ENCODE measurements at regions not wholly inside any gene's neighbourhood (a gene's known extent, or its start where the extent isn't known, plus 50 kb on each side); places are given as distances from the start of the nearest gene placed in this dataset.

DNA sequence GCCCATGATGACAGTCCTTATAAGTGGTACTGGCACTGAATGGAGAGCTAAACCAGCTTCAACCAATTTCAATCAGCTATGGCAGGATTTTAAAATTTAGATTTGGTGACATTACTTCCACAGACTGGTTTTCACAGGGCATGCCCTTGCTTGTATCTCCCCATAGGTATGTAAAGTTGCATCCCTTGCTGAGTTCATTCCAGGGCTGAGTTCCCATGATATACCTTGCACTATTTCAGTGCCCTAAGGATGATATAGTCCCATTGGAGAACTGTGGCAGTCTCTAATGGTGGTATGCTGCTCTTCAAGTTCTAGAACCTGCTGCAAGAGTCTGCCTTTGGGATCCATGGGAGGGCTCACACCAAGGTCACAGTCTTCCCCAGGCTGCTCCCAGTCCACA lies 232.7 kb upstream of the MOCS1 start:
- H4K20me1 ChIP-seq (ENCODE audit: insufficient read depth, low read length): no peaks in the 10 kb centered on the region
- H3K4me3 ChIP-seq (ENCODE audit: low read length): no peak overlapping the region
- H3K9ac ChIP-seq (ENCODE audit: low read length): no peak overlapping the region
- H3K4me2 ChIP-seq (ENCODE audit: low read length): no peak overlapping the region
- H2AFZ ChIP-seq (ENCODE audit: low read depth, low read length): no peak overlapping the region
- no peaks in the 10 kb centered on the region; the same call in 1 of the 2 replicates for H3K9me3 ChIP-seq (ENCODE audit: insufficient read depth, low read length)
- TF ChIP-seq, protein P1, sequence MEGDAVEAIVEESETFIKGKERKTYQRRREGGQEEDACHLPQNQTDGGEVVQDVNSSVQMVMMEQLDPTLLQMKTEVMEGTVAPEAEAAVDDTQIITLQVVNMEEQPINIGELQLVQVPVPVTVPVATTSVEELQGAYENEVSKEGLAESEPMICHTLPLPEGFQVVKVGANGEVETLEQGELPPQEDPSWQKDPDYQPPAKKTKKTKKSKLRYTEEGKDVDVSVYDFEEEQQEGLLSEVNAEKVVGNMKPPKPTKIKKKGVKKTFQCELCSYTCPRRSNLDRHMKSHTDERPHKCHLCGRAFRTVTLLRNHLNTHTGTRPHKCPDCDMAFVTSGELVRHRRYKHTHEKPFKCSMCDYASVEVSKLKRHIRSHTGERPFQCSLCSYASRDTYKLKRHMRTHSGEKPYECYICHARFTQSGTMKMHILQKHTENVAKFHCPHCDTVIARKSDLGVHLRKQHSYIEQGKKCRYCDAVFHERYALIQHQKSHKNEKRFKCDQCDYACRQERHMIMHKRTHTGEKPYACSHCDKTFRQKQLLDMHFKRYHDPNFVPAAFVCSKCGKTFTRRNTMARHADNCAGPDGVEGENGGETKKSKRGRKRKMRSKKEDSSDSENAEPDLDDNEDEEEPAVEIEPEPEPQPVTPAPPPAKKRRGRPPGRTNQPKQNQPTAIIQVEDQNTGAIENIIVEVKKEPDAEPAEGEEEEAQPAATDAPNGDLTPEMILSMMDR (IDR thresholded peaks at IDR 0.05; ENCODE audit: low read depth, low read length): no peak
- TF ChIP-seq EZH2phosphoT487 (IDR thresholded peaks at IDR 0.05; ENCODE audit: low read depth): no peak
- H3K79me2 ChIP-seq (ENCODE audit: low read length): no peaks in the 10 kb centered on the region
- H3K27ac ChIP-seq (ENCODE audit: low read length): no peak overlapping the region
- no peaks in the 10 kb centered on the region for H3K36me3 ChIP-seq (replicated peaks; ENCODE audit: low read depth, low read length)
- no peaks in the 10 kb centered on the region for H3K27me3 ChIP-seq (ENCODE audit: low read depth, low read length)
- H3K4me1 ChIP-seq (ENCODE audit: low read length): peaks cover 12% of the 10 kb centered on the region

DNA sequence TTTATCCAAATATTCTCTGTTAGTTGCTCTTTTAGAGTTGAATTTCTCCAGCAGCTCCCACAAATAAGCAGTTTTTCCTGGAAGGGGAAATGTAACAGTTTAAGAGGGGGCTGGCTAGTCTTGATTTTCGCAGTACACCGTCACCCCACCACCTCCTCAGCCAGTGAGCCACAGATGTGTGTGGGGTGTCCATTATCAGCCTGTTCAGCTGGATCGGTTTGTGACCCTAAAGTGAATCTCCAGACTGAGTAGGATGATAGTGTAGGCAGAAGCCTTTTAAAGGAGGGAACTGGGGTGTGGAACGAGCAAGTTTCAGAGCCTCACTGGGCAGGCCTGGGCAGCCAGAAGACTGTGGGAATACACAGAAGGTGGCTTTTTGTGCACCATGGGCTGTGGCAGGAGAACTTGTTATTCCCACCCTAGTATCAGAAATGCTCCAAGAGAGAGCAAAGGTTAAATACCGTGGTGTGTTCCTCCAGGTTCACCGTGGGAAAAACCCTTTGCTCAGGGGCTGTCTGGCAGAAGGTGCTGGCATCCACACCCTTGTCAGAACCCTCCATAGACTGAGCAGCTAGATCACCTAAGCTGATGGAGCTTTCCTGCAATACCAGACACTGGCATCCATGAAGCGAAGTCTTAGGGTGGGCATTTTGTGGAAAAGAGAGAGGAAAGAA lies 230.9 kb upstream of the MOCS1 start:
- Histone ChIP-seq H3K79me2 (ENCODE audit: low read length) (no peaks in the 10 kb centered on the region), H3K4me3 (ENCODE audit: low read length) (no peak overlapping the region), H3K9ac (ENCODE audit: low read length) (no peak overlapping the region), H3K27ac (ENCODE audit: low read length) (no peak overlapping the region), H3K9me3 (ENCODE audit: insufficient read depth, low read length) (no peaks in the 10 kb centered on the region; the same call in 1 of the 2 replicates), H3K4me1 (ENCODE audit: low read length) (peaks cover 5% of the 10 kb centered on the region), H3K36me3 (replicated peaks; ENCODE audit: low read depth, low read length) (no peaks in the 10 kb centered on the region), H4K20me1 (ENCODE audit: insufficient read depth, low read length) (no peaks in the 10 kb centered on the region), H3K27me3 (ENCODE audit: low read depth, low read length) (no peaks in the 10 kb centered on the region), H2AFZ (ENCODE audit: low read depth, low read length) (no peak overlapping the region), H3K4me2 (ENCODE audit: low read length) (no peak overlapping the region)
- no peak for TF ChIP-seq EZH2phosphoT487 (IDR thresholded peaks at IDR 0.05; ENCODE audit: low read depth)
- TF ChIP-seq, protein P1 (IDR thresholded peaks at IDR 0.05; ENCODE audit: low read depth, low read length): no peak

DNA sequence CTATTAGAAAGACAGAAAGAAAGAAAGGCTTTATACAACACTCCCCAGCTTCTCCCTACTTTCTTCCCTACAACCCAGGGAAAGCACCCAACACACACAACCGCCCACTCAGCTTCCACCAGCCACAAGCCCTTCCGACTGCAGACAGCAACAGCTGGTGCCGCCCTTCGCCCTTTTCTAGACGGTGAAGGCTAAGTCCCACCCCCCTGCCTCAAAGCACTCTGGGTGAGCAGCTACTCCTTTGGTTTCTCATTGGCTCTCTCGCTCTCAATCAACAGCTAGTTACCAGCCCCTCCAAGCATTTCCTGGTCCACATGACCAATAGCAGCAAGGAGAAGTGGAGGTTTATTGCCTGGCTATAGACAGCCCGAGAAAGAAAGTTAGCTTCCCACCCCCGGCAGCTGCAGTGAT lies 230.1 kb upstream of the MOCS1 start:
- Histone ChIP-seq H3K4me3 (ENCODE audit: low read length) (no peak overlapping the region), H3K27me3 (ENCODE audit: low read depth, low read length) (no peaks in the 10 kb centered on the region), H3K4me2 (ENCODE audit: low read length) (no peak overlapping the region), H3K9me3 (ENCODE audit: insufficient read depth, low read length) (no peaks in the 10 kb centered on the region; the same call in 1 of the 2 replicates), H2AFZ (ENCODE audit: low read depth, low read length) (no peak overlapping the region), H3K27ac (ENCODE audit: low read length) (no peak overlapping the region), H3K36me3 (replicated peaks; ENCODE audit: low read depth, low read length) (no peaks in the 10 kb centered on the region), H3K4me1 (ENCODE audit: low read length) (peaks cover 13% of the 10 kb centered on the region), H3K79me2 (ENCODE audit: low read length) (no peaks in the 10 kb centered on the region), H3K9ac (ENCODE audit: low read length) (no peak overlapping the region), H4K20me1 (ENCODE audit: insufficient read depth, low read length) (no peaks in the 10 kb centered on the region)
- no peak for TF ChIP-seq EZH2phosphoT487 (IDR thresholded peaks at IDR 0.05; ENCODE audit: low read depth)
- TF ChIP-seq, protein P1 (IDR thresholded peaks at IDR 0.05; ENCODE audit: low read depth, low read length): no peak

DNA sequence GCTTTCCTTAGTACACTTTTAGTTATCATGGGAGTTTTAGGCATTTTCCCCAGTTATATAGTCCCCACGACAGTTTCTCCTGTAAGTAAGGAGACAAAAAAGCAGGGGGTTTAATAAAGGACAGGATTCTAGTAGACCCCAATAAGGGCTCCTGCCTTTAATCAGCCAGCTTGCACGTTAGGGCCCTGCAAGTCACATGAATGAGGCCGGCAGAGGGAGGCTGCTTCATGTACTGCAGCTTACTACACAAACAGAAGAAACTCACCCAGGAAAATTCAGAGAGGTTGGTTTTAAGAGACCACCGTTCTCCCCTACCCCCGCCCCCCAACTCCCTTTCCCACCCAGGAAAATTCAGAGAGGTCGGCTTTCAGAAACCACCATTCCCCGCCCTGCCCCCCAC lies 229.7 kb upstream of the MOCS1 start:
- Histone ChIP-seq H3K9ac (ENCODE audit: low read length) (no peak overlapping the region), H4K20me1 (ENCODE audit: insufficient read depth, low read length) (no peaks in the 10 kb centered on the region), H3K4me3 (ENCODE audit: low read length) (no peak overlapping the region), H2AFZ (ENCODE audit: low read depth, low read length) (no peak overlapping the region), H3K4me2 (ENCODE audit: low read length) (no peak overlapping the region), H3K4me1 (ENCODE audit: low read length) (peaks cover 16% of the 10 kb centered on the region), H3K79me2 (ENCODE audit: low read length) (no peaks in the 10 kb centered on the region), H3K9me3 (ENCODE audit: insufficient read depth, low read length) (no peaks in the 10 kb centered on the region; the same call in 1 of the 2 replicates), H3K36me3 (replicated peaks; ENCODE audit: low read depth, low read length) (no peaks in the 10 kb centered on the region), H3K27me3 (ENCODE audit: low read depth, low read length) (no peaks in the 10 kb centered on the region), H3K27ac (ENCODE audit: low read length) (no peak overlapping the region)
- TF ChIP-seq, protein P1 (IDR thresholded peaks at IDR 0.05; ENCODE audit: low read depth, low read length): no peak
- no peak for TF ChIP-seq EZH2phosphoT487 (IDR thresholded peaks at IDR 0.05; ENCODE audit: low read depth)
